Skin epidermis (tissue), 12 donors: ENCODE measurements at regions not wholly inside any gene's neighbourhood (a gene's known extent, or its start where the extent isn't known, plus 50 kb on each side); places are given as distances from the start of the nearest gene placed in this dataset.
A peak's percentile ranks its signal among the peaks of the same experiment; 100 is the strongest.
"Not testable (repeated sequence)": the region's sequence is repeated elsewhere in the genome, so short reads cannot be mapped to it uniquely, and the experiment has no call there.

ENCODE experiments used
- H3K27ac ChIP-seq, 21 experiments: fragments of 200-600 bp; sonication (generic) in 11 of 21; one replicate each; pipeline ENCODE4 v1.5.0; 2020; ENCODE audit warnings: mild to moderate bottlenecking in 3 of 21, inconsistent platforms in 2 of 21, moderate library complexity in 2 of 21
- H3K4me3 ChIP-seq, 7 experiments: fragments of 200-600 bp; sonication (generic) in 2 of 7; one replicate each; pipeline ENCODE4 v1.5.0; 2020; ENCODE audit warnings: inconsistent platforms in 2 of 7, mild to moderate bottlenecking in 2 of 7, moderate library complexity in 1 of 7

DNA sequence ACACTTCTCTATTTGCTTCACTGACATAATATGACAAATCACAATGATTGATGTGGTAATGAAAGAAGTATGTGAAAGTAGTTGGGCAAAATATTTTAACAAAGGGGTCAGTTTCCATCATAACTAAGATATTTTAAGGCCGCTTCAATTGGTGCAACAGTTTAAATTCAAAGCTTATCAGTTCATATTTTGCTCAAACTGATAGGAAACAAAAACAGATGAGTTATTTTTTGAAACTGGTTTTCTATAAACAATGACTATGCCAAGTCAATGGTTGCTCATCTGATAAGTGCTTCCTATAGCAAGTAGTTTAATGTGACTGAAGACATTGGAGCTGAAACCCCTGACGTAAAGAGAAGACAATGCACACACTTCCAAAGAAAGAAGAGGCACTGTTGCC lies 1290.7 kb downstream of the SUCLG1 start:
- no peak overlapping the region for H3K27ac ChIP-seq
- no peak overlapping the region for H3K4me3 ChIP-seq

DNA sequence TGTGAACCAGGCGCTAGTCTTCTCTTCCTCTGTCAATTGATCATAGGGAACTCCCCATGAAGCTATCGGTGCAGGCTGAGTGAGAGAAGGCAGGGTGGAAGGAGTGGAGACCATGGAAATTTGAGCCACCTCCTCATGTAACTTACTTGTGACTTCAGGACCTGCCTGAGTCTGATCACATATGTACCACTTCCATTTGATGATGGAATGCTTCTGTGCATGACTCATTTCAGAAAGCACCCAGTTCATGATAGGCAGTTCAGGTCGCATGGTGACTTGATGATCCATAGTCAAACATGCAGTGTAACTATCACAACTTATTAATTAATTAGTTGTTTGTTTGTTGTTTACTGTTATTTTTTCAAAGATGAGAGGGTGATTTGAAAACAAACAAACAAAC lies 1296.7 kb downstream of the SUCLG1 start:
- Histone ChIP-seq H3K4me3 (no peak overlapping the region), H3K27ac (no peak overlapping the region)

DNA sequence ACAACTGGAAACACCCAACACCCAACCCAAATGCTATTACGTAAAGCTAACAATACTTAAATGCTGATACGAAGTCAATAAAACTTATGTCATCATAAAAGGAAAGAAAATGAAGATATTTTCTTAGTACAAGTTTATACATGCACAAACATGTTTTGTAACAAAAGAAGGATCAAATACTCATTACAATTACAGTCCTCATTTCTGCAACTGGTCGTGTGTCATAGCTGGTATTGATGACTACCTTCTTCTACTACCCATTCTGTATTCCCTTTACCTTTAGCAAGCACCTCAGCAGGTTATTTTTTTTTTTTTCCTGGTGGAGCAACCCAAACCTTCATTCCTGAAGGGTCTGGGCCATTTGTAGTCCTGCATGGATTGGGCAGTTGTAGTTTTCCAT lies 1298.5 kb downstream of the SUCLG1 start:
- Histone ChIP-seq H3K4me3 (no peak overlapping the region), H3K27ac (no peak overlapping the region)

DNA sequence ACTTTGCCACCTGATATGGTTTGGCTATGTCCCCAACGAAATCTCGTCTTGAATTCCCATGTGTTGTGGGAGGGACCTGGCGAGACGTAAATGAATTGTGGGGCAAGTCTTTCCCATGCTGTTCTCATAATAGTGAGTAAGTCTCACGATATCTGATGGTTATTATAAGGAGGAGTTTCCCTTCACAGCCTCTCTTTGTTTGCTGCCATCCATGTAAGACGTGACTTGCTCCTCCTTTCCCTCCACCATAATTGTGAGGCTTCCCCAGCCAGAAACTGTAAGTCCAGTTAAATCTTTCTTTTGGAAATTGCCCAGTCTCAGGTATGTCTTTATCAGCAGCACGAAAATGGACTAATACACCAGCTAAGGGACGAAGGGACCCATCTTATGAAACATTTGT lies 1303.3 kb downstream of the SUCLG1 start:
- Histone ChIP-seq H3K4me3 (no peak overlapping the region), H3K27ac (no peak overlapping the region)

DNA sequence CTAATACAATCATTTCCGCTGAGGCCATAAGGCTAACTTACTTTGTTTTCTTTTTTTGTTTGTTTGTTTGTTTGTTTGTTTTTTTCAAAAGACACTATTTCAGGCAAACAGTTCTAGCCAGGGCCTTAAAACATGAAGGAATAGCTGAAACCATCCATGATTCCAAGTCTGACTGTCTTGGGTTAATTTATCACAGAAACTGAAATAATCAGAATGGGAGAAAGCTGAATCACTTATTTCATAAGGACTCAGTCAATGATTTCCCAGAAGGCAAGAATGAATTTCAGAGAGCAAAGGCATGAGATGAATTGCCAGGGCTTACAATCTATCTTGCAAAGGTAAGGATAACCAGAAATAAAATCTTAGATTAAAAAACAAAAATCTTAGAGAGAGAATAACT lies 1315.1 kb downstream of the SUCLG1 start:
- H3K27ac ChIP-seq: no peak overlapping the region
- H3K4me3 ChIP-seq: no peak overlapping the region

DNA sequence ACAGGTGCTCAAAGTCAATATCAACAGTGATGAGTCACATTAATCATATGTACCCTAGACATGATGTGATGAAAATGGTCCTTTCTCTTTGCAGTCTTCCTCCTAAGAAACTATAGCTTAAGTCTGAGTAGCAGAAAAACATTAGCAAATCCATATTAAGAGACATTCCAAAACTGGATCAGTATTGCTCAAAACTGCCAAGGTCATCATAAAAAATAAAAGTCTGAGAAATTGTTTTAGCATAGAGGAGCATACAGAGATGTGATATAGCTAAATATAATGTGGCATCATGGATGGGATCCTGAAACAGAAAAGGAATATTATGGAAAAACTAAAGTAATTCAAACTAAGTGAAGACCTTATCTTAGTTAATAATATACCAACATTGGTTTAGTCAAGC lies 1316.1 kb downstream of the SUCLG1 start:
- no peak overlapping the region for H3K27ac ChIP-seq

DNA sequence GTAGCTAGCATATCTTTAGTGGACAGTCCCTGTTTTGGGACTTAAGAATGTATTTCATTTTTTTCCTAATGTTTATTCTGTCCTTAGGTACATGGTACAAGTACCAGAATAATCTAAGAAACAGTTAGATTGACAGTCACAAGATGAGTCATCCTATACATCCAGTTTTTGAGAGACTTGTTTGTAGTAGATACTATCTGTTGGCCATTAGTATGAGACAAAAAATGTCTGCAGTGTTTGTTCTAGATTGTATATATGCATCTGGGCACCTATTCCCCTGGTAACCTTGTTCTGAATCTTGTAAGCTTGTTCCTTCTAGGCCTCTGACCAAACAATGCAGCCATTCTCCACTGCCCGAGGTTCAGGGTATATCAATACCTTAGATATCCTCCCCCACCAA lies 1343.5 kb downstream of the SUCLG1 start:
- no peak overlapping the region for H3K4me3 ChIP-seq
- no peak overlapping the region for H3K27ac ChIP-seq

More for the DNA sequence above, 1316.1 kb downstream of the SUCLG1 start:
- H3K4me3 ChIP-seq: no peak overlapping the region

DNA sequence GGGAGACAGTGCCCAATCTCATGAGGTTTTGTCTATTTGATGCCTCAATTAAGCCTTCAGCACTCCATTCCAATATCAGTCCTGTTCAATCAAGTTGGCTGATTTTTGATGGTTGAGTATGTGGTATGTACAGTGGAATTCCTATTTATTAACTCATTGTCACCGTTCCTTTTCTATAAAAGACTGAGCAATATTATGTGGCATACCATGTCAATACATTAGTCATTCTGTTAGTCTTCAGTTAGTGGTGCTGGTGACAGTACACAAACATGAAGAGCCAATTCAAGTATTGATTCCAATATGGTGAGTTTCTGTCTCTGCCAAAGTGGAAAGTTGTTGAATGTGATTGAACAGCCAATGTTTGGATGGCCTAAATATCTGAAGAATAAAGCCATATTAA lies 1343.9 kb downstream of the SUCLG1 start:
- no peak overlapping the region for H3K27ac ChIP-seq

DNA sequence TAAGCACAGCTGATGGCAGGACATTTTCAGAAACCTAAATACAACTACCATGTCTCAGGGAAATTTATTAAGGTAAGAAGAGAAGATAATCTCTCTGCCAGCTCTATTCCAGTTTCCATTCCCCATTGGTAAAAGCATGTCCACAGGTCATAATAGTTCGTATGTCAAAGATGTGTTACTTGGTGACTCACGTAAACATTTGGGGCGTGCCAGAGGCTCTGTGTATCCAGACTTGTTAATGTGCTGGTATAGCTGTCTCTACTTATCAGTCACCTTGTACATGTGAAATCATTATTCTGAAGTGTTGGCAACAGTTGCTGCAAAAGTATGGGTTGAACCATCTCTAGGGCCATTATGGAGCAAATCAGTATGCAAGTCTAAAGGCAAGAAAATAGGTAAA lies 1345.1 kb downstream of the SUCLG1 start:
- Histone ChIP-seq H3K27ac (no peak overlapping the region), H3K4me3 (no peak overlapping the region)

More for the DNA sequence above, 1343.9 kb downstream of the SUCLG1 start:
- no peak overlapping the region for H3K4me3 ChIP-seq

DNA sequence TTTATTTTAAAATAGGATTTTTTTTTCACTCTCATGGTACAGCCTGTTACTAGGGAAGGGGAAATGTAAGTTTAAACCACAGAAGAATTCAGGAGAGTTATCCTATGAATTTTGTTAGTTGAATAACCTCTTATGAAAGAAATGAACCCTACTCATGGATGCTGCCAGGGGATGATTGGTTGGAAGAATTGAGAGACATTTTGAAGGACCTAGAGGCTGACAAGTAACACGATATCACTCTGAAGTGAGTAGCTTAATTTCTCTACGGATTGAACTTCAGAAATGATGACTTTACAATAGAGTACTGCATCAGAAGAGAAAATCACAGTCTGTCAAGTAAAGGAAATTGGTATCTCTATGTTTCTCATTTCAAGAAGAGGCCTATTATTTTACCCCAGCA lies 1346.2 kb downstream of the SUCLG1 start:
- no peak overlapping the region for H3K27ac ChIP-seq
- no peak overlapping the region for H3K4me3 ChIP-seq

DNA sequence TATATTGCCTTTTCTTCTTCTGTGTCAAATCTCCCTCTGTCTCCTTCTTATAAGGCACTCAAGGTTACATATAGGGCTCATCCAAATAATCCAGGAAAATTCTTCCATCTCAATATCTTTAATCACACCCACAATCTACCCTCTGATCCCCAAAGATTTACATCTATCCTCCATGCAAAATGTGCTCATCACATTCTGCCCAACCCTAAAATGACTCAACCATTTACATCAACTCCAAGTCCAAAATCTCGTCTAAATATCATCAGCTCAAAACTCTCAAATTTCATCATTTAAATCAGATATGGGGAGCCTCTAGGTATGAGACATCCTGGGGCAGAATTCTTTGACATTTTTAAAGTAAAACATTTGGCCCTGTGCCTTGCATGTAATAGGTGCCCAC lies 1349.8 kb downstream of the SUCLG1 start:
- H3K27ac ChIP-seq: no peak overlapping the region
- no peak overlapping the region for H3K4me3 ChIP-seq

DNA sequence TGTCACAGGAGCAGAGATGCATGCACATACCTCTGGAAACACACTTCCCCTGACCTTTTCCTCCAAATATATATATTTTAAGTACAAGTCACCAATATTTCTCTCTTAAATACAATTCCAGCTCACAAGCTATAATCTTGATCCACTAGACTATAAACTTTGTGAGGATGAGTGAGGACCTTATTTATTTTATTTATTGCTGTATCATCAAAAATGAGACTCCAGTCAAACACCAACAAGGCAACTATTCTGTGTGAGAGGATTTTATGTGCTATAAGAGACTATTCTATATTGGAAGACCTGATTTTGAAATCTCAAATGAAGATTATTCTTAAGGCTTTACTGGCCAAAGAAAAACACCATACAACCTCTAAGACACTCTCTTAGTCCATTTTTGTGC lies 1352.2 kb downstream of the SUCLG1 start:
- Histone ChIP-seq H3K27ac (no peak overlapping the region), H3K4me3 (no peak overlapping the region)

DNA sequence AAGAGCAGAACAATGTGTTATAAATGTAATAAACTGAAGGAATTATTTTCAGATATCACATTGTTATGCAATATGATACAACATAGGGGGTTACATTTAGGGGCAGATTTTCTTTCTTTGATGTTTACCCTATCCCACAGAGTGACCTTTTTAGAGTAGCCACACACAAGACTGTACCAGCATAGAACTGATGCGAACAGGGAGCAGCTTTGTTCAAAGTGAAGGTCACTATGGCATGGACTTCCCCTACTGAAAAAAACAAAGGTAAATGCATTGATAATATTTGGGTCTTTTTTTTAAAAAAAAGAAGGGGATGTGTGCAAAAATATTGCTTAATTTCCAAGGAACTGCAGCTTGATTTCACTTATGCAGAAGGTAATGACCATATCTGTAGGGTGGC lies 1354.9 kb downstream of the SUCLG1 start:
- Histone ChIP-seq H3K27ac (peak overlapping the region in 1 of 21 experiments; percentile 43), H3K4me3 (no peak overlapping the region)

DNA sequence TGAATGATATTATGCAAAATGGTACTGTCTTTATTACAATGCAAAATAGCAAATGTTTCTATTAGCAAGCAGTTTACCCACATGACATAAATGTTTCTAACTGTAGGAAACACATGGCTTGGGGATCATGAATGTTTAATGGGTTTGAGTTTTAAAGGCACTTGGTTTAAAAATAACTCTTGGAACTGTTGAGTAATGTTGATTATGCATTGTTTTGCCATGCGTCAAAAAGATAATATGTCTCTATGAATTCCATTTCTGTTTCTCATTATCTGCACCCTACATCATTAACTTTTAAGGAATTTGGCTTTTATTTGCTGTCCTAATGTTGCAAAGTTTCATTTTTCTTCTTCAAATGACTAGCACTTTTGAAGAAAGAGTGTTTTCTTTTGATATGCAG lies 1355.5 kb downstream of the SUCLG1 start:
- peak overlapping the region in 1 of 21 experiments; percentile 43 for H3K27ac ChIP-seq
- H3K4me3 ChIP-seq: no peak overlapping the region

DNA sequence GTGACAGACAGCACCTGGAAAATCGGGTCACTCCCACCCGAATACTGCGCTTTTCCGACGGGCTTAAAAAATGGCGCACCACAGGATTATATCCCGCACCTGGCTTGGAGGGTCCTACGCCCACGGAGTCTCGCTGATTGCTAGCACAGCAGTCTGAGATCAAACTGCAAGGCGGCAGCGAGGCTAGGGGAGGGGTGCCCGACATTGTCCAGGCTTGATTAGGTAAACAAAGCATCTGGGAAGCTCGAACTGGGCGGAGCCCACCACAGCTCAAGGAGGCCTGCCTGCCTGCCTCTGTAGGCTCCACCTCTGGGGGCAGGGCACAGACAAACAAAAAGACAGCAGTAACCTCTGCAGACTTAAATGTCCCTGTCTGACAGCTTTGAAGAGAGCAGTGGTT lies 1370.0 kb downstream of the SUCLG1 start:
- not testable (repeated sequence) for H3K27ac ChIP-seq, H3K4me3 ChIP-seq

DNA sequence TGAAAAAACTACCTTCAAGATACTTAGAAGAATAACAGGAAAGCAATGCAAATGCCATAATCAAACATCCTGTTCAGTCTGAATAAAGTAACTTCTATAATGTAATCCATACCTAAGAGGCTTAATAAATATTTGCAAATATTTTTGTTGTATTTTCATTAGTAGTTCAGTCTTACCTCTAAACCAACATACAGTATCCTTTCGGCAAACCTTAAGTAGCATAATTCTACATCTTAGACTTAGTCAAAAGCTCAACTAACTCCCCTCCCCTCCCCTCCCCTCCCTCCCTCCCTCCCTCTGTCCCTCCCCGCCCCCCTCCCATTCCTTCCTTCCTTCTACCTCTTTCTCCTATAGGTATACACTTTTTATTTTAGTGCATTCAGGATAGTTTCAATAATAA lies 1373.2 kb downstream of the SUCLG1 start:
- Histone ChIP-seq H3K4me3 (no peak overlapping the region), H3K27ac (no peak overlapping the region)

DNA sequence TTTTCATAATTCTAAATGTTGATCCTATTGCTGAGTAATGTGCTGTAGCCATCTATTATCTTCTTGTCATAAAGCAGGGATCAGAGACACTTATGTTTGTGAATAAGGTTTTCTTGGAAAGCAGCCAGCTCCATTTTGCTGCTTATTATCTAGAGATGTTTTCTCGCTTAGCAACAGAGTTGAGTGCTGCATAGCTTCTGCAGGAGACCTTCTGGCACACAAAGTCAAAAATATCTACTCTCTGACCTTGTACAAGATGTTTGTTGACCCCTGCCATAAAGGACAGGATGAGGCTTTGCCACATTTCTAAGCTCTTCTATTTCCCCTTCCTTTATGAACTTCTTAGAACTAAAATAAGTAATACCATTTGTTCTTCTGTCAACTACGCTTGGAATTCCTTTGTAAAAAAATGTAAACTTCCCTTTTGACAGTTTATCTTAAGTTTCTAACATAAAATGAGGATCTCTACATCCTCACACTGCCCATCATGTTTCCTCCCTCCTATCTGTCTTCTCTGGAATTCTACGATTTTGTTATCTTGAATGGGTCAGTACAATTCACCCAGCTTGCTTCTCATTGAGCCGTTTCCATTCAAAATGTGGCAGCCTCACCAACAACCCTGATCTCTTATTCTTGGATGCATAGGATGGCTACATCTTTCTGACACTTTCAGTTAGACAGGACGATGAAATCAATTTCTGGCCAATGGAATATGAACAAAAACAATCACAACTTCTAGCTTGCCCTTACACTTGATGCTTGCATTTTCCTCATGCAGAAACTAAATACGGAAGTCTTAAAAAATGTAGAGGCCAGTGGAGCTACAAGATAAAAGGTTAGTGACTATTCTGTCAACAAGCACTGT lies 1377.0 kb downstream of the SUCLG1 start:
- Histone ChIP-seq H3K27ac (no peak overlapping the region), H3K4me3 (no peak overlapping the region)

DNA sequence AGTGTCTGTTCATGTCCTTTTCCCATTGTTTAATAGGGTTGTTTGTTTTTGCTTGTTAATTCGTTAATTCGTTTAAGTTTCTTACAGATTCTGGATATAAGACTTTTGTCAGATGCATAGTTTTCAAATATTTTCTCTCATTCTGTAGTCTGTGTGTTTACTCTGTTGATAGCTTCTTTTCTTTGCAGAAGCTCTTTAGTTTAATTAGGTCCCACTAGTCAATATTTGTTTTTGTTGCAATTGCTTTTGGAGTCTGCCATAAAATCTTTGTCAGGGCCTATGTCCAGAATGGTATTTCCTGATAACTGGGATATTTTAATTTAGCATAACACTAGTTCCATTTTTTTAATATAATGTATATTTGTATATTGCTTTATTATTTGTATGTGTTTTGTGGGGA lies 1380.1 kb downstream of the SUCLG1 start:
- Histone ChIP-seq H3K4me3 (no peak overlapping the region), H3K27ac (no peak overlapping the region)

DNA sequence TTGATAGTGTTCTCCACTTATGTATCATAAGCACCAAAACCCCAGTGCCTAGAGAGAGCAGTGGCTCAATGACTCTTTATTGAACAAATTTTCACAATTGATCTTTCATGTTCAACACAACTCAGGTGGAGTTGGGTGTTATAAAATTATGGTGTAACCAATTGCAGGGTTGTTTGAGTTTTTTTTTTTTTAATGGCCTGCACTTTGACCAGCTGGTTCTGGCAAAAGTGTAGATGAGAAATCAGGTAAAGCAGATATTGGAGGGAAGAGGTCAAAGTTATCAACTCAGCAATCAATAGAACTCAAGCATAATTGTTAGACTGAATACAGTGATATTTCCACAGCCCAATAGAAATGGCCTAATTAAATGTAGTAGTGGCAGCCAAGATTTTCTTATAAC lies 1386.3 kb downstream of the SUCLG1 start:
- H3K4me3 ChIP-seq: no peak overlapping the region
- no peak overlapping the region for H3K27ac ChIP-seq

DNA sequence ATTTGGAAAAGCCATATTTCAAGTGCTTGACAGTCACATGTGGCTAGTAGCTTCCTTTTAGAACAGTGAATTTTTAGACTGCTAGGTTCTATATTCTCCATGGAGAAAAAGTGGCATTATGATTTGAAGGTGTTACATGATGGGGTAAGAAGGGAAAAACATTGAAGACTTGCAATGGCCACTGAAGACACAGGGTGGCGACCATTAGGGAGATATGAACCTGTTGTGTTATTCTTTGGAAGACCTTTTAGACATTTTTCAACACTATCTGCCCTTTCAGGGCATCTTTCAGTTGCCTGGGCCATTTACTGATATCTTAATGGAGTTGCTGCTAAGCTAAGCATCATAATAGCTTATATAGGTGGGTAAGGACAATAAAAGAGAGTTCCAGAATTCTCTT lies 1387.2 kb downstream of the SUCLG1 start:
- no peak overlapping the region for H3K4me3 ChIP-seq

DNA sequence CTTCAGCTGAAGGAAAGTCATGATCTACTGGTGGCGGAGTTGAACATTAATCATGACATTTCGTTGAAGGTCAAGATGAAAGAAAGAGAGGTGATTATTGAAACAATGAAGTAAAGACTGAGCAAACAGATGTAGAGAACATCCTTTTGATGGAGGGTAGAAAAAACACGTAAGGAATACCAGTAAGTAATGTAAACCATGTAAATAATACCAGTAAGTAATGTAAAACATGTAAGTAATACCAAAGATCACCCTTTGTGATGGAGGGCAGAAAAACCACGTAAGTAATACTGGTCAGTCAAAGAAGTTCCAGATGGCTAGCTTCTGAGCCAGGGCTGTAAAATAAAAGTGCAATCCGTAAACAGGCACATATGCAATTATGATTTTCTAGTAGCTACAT lies 1387.7 kb downstream of the SUCLG1 start:
- H3K4me3 ChIP-seq: no peak overlapping the region
- no peak overlapping the region for H3K27ac ChIP-seq

More for the DNA sequence above, 1387.2 kb downstream of the SUCLG1 start:
- no peak overlapping the region for H3K27ac ChIP-seq

DNA sequence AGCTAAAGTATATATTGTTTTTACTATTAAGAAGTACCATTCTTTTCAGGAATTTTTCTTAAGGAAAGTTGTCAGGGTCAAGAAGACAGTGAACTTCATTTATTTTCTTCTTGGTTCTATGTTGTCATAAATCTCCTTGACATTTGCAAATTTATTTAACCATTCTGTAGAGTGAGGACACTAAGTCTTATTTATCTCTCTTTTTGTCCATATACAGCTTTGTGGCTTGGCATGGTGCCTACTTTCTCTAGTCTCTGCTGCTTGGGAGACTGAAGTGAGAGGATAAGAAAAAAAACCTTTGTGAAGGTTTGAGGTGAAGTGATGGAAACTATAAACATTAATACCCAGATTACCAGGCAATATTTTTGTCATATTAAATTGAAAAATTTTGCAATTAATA lies 1389.4 kb downstream of the SUCLG1 start:
- Histone ChIP-seq H3K27ac (no peak overlapping the region), H3K4me3 (no peak overlapping the region)
